ENCODE measurements at regions not wholly inside any gene's neighbourhood (a gene's known extent, or its start where the extent isn't known, plus 50 kb on each side); places are given as distances from the start of the nearest gene placed in this dataset.

DNA sequence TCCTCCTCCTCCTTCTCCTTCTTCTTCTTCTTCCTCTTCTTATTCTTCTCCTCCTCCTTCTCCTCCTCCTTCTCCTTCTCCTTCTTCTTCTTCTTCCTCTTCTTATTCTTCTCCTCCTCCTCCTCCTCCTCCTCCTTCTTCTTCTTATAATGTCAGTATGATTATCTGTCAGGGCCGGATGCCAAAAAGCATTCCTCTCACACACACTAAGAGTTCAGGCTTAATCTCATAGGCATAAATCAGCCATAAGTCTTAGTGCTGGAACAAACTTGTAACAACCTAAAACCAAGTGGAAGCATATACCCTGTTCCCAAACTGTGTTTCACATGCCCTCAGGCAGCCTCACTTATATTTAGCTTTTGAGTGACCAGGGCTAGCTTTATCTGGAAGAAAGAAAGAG lies 240.3 kb downstream of the LMX1A start:
- H3K27me3 ChIP-seq (ENCODE audit: insufficient read depth): peaks cover 44% of the 10 kb centered on the region
- no peak for ATAC-seq
- H3K4me3 ChIP-seq: no peak overlapping the region
- H3K4me2 ChIP-seq: no peak overlapping the region
- TF ChIP-seq CREB1 (CRISPR knock-in tag; IDR thresholded peaks at IDR 0.05; ENCODE audit: low read depth) (no peak), EZH2phosphoT487 (IDR thresholded peaks at IDR 0.05; ENCODE audit: unreplicated experiment) (no peak)
- Mint-ChIP-seq H3K27me3 (ENCODE audit: insufficient read depth, low read depth, poor library complexity) (peaks cover 33% of the 10 kb centered on the region), H3K4me1 (no peaks in the 10 kb centered on the region; the same call in 2 of the 3 replicates), H3K9me3 (no peaks in the 10 kb centered on the region), H3K36me3 (ENCODE audit: low read depth) (no peaks in the 10 kb centered on the region), H3K27ac (no peak overlapping the region), H3K4me3 (no peak overlapping the region)
- 0 out of 2 replicates have a peak, but pooled peaks cover 4% of the 10 kb centered on the region for H3K4me1 ChIP-seq (ENCODE audit: insufficient read depth)
- H3K79me2 ChIP-seq (replicated peaks; ENCODE audit: insufficient read depth): no peaks in the 10 kb centered on the region
- no peaks in the 10 kb centered on the region for H4K20me1 ChIP-seq (replicated peaks; ENCODE audit: insufficient read depth)
- H2AFZ ChIP-seq: no peak overlapping the region
- no peak for DNase-seq (ENCODE audit: low spot score)
- no peaks in the 10 kb centered on the region for H3K36me3 ChIP-seq (ENCODE audit: insufficient read depth)
- H3K27ac ChIP-seq (ENCODE audit: low read depth): no peak overlapping the region
- H3K9me2 ChIP-seq (ENCODE audit: insufficient read depth): no peaks in the 10 kb centered on the region
- H3F3A ChIP-seq (replicated peaks; ENCODE audit: low read depth): no peaks in the 10 kb centered on the region

DNA sequence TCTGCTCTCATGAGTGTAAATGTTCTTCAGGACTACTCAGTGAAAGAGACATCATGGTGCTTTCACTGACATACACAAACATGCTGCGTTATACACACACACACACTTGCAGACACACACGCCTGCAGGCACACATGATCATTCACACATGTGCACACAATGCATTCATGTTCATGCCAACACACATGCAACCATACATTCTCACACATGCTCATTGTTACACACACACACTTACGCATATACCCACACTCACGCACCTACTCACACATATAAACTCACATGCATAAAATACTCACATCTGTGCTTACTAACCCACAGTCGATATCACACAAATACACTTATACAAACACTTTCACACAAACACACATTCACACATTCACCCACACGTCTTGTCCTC lies 241.6 kb downstream of the LMX1A start:
- Histone ChIP-seq H3K79me2 (replicated peaks; ENCODE audit: insufficient read depth) (no peaks in the 10 kb centered on the region), H3K27me3 (ENCODE audit: insufficient read depth) (peaks cover 44% of the 10 kb centered on the region), H3K9me2 (ENCODE audit: insufficient read depth) (no peaks in the 10 kb centered on the region), H4K20me1 (replicated peaks; ENCODE audit: insufficient read depth) (no peaks in the 10 kb centered on the region), H3F3A (replicated peaks; ENCODE audit: low read depth) (no peaks in the 10 kb centered on the region), H2AFZ (no peak overlapping the region), H3K27ac (ENCODE audit: low read depth) (no peak overlapping the region), H3K4me2 (no peak overlapping the region), H3K36me3 (ENCODE audit: insufficient read depth) (no peaks in the 10 kb centered on the region), H3K4me3 (no peak overlapping the region), H3K4me1 (ENCODE audit: insufficient read depth) (0 out of 2 replicates have a peak, but pooled peaks cover 4% of the 10 kb centered on the region)
- H3K27ac Mint-ChIP-seq: no peak overlapping the region
- peaks cover 33% of the 10 kb centered on the region for H3K27me3 Mint-ChIP-seq (ENCODE audit: insufficient read depth, low read depth, poor library complexity)
- ATAC-seq: no peak
- H3K9me3 Mint-ChIP-seq: no peaks in the 10 kb centered on the region
- no peak overlapping the region for H3K4me3 Mint-ChIP-seq
- H3K4me1 Mint-ChIP-seq: no peaks in the 10 kb centered on the region; the same call in 2 of the 3 replicates
- no peak for DNase-seq (ENCODE audit: low spot score)
- H3K36me3 Mint-ChIP-seq (ENCODE audit: low read depth): no peaks in the 10 kb centered on the region
- TF ChIP-seq, protein P1, sequence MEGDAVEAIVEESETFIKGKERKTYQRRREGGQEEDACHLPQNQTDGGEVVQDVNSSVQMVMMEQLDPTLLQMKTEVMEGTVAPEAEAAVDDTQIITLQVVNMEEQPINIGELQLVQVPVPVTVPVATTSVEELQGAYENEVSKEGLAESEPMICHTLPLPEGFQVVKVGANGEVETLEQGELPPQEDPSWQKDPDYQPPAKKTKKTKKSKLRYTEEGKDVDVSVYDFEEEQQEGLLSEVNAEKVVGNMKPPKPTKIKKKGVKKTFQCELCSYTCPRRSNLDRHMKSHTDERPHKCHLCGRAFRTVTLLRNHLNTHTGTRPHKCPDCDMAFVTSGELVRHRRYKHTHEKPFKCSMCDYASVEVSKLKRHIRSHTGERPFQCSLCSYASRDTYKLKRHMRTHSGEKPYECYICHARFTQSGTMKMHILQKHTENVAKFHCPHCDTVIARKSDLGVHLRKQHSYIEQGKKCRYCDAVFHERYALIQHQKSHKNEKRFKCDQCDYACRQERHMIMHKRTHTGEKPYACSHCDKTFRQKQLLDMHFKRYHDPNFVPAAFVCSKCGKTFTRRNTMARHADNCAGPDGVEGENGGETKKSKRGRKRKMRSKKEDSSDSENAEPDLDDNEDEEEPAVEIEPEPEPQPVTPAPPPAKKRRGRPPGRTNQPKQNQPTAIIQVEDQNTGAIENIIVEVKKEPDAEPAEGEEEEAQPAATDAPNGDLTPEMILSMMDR (conservative IDR thresholded peaks at IDR 0.05; ENCODE audit: low read depth in 2 of 2): no peak
- TF ChIP-seq JUNB (IDR thresholded peaks at IDR 0.05; ENCODE audit: unreplicated experiment) (no peak), STAT1 (IDR thresholded peaks at IDR 0.05; ENCODE audit: unreplicated experiment) (no peak), ZNF114 (CRISPR knock-in tag; IDR thresholded peaks at IDR 0.05) (no peak), ZNF331 (CRISPR knock-in tag; IDR thresholded peaks at IDR 0.05; ENCODE audit: low read depth) (no peak), CREB1 (CRISPR knock-in tag; IDR thresholded peaks at IDR 0.05; ENCODE audit: low read depth) (no peak), EZH2 (IDR thresholded peaks at IDR 0.05; ENCODE audit: low read depth, unreplicated experiment) (no peak), POLR2AphosphoS5 (IDR thresholded peaks at IDR 0.05; ENCODE audit: low read depth) (no peak), NANOG (IDR thresholded peaks at IDR 0.05; ENCODE audit: borderline replicate concordance) (no peak), EZH2phosphoT487 (IDR thresholded peaks at IDR 0.05; ENCODE audit: unreplicated experiment) (no peak)
- TF ChIP-seq, protein P2, sequence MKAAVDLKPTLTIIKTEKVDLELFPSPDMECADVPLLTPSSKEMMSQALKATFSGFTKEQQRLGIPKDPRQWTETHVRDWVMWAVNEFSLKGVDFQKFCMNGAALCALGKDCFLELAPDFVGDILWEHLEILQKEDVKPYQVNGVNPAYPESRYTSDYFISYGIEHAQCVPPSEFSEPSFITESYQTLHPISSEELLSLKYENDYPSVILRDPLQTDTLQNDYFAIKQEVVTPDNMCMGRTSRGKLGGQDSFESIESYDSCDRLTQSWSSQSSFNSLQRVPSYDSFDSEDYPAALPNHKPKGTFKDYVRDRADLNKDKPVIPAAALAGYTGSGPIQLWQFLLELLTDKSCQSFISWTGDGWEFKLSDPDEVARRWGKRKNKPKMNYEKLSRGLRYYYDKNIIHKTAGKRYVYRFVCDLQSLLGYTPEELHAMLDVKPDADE (IDR thresholded peaks at IDR 0.05): no peak
- TF ChIP-seq, protein P3, sequence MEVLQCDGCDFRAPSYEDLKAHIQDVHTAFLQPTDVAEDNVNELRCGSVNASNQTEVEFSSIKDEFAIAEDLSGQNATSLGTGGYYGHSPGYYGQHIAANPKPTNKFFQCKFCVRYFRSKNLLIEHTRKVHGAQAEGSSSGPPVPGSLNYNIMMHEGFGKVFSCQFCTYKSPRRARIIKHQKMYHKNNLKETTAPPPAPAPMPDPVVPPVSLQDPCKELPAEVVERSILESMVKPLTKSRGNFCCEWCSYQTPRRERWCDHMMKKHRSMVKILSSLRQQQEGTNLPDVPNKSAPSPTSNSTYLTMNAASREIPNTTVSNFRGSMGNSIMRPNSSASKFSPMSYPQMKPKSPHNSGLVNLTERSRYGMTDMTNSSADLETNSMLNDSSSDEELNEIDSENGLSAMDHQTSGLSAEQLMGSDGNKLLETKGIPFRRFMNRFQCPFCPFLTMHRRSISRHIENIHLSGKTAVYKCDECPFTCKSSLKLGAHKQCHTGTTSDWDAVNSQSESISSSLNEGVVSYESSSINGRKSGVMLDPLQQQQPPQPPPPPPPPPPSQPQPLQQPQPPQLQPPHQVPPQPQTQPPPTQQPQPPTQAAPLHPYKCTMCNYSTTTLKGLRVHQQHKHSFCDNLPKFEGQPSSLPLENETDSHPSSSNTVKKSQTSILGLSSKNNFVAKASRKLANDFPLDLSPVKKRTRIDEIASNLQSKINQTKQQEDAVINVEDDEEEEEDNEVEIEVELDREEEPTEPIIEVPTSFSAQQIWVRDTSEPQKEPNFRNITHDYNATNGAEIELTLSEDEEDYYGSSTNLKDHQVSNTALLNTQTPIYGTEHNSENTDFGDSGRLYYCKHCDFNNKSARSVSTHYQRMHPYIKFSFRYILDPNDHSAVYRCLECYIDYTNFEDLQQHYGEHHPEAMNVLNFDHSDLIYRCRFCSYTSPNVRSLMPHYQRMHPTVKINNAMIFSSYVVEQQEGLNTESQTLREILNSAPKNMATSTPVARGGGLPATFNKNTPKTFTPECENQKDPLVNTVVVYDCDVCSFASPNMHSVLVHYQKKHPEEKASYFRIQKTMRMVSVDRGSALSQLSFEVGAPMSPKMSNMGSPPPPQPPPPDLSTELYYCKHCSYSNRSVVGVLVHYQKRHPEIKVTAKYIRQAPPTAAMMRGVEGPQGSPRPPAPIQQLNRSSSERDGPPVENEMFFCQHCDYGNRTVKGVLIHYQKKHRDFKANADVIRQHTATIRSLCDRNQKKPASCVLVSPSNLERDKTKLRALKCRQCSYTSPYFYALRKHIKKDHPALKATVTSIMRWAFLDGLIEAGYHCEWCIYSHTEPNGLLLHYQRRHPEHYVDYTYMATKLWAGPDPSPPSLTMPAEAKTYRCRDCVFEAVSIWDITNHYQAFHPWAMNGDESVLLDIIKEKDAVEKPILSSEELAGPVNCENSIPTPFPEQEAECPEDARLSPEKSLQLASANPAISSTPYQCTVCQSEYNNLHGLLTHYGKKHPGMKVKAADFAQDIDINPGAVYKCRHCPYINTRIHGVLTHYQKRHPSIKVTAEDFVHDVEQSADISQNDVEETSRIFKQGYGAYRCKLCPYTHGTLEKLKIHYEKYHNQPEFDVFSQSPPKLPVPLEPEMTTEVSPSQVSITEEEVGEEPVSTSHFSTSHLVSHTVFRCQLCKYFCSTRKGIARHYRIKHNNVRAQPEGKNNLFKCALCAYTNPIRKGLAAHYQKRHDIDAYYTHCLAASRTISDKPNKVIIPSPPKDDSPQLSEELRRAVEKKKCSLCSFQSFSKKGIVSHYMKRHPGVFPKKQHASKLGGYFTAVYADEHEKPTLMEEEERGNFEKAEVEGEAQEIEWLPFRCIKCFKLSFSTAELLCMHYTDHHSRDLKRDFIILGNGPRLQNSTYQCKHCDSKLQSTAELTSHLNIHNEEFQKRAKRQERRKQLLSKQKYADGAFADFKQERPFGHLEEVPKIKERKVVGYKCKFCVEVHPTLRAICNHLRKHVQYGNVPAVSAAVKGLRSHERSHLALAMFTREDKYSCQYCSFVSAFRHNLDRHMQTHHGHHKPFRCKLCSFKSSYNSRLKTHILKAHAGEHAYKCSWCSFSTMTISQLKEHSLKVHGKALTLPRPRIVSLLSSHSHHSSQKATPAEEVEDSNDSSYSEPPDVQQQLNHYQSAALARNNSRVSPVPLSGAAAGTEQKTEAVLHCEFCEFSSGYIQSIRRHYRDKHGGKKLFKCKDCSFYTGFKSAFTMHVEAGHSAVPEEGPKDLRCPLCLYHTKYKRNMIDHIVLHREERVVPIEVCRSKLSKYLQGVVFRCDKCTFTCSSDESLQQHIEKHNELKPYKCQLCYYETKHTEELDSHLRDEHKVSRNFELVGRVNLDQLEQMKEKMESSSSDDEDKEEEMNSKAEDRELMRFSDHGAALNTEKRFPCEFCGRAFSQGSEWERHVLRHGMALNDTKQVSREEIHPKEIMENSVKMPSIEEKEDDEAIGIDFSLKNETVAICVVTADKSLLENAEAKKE (CRISPR knock-in tag; IDR thresholded peaks at IDR 0.05): no peak

All from GM23338 (cell line).